COLO668 (cell line): ENCODE measurements at regions not wholly inside any gene's neighbourhood (a gene's known extent, or its start where the extent isn't known, plus 50 kb on each side); places are given as distances from the start of the nearest gene placed in this dataset.

Source experiments
- DNase-seq: peaks from one replicate; lab custom pipeline; 2025; ENCODE audit not compliant: unreplicated experiment; lab: John Stamatoyannopoulos, UW

DNA sequence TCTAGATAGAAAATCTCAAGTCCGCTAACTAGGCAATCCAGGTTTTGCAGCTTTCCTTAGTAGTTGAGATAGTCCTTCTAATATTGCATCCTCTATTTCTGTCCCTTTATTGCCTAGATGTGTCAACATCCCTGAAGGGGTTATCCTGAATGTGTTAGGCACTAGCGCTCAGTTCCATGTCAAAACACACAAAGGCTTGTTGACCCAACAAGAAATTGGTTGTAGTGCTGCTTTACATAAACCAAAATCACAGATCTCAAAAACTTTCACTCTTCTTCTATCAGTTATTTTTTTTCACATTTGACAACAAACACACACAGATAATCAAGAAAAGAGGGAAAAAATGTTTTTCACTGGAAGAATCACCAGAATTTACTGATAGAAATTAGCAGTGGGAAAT is 51.4 kb upstream of the SOX2 start:
- no peak for DNase-seq

DNA sequence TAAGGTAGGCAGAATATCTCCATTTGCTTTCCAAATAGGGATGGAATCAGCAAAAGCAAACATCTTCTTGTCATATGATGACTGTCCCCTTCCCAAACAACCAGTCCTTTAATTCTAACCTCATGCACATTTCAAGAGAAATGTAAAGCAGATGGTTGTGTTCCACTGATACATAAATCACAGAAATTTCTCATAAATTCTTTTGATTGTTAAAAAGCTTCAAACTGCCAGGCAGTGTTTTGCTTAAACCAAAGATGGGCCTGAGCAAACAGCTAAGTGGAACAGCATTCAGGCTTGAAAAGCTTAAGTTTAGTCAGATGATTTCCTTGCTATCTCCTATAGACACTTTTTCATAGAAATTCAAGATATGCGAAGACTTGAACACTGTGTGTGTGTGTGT is 74.3 kb upstream of the SOX2 start:
- DNase-seq, result no peak

DNA sequence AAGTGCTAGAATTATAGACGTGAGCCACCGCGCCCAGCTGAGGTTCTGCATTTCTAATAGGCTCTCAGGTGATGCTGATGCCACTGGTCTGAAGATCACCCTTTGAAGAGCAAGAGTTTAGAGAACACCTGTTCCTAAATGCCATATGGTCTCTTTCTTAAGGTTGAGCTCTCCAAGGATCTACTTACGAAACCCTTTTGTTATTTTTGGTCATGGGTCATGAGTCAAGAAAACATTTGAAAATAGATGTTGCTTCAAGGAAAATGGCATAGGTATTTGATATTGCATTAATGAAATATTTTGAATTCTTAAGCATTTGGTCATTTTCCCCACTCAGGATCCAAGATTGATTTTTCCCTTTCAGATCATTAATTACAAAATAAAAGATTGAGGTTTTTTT is 74.7 kb upstream of the SOX2 start:
- DNase-seq, result no peak

DNA sequence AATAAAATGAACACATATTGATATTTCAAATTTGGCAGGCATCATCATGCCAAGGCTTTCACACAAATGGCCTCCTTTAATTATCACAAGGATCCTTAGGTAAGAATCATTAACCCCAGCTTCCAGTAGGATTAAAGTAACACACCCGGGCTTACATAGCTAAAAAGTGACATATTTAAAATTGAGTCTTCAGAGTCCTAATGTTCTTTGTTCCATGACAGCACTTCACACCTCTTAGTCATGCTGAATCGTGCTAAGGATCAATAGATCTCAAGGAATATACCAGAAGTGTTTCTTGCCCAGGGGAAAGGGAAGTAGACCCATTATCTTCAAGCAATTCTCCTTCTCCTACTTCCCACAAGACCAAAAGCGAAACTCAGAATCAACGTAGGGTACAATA is 76.6 kb upstream of the SOX2 start:
- no peak for DNase-seq

DNA sequence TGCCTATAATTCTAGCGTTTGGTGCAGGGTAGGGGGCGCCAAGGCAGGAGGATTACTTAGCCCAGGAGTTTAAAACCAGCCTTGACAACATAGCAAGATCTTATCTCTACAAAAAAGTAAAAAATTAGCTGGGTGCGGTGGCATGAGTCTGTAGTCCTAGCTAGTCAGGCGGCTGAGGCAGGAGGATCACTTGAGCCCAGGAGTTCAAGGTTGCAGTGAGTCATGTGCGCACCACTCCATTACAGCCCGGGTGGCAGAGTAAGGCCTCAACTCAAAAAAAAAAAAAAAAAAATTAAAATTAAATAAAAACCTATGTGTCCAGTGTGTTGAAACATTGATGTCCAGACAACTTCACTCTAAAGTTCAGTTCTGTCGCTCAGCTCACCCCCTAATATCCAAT is 78.2 kb upstream of the SOX2 start:
- no peak for DNase-seq

DNA sequence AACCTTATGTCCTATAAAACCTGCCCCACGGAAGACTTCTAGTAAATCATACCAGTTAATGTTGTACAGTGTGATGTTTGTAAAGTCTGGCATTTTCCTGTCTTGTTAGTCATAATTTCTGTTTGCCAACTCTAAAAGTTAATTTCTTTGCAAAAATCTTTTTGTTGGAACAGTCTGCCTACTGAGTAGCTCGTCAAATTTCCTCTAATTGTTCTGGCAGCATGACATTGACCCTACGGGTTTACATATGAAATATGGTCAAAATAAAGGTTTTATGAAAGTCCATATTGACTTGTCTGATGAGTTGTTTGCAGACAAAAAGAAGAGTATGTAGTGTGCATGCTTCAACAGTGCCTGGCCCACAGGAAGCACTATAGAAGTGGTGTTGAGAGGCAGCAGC is 79.8 kb upstream of the SOX2 start:
- no peak for DNase-seq

DNA sequence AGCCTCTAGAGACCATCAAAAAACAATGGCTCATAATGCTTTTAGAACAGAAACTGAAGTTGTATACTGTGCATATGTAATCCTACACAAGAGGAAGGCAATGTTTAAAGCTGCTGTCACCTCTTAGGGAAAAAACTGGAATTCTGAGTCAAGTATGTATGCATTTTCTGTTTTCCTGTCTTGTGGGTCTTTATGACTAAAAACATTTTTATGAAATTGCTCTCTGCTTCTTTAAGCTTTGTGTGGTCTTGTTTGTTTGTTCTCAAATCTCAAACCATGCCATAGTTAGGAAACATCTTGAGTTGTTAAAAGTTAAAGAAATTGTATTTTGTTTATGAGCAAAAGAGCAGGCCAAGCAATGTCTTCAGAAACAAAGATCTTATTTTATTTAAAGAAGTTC is 80.9 kb upstream of the SOX2 start:
- DNase-seq, result no peak

DNA sequence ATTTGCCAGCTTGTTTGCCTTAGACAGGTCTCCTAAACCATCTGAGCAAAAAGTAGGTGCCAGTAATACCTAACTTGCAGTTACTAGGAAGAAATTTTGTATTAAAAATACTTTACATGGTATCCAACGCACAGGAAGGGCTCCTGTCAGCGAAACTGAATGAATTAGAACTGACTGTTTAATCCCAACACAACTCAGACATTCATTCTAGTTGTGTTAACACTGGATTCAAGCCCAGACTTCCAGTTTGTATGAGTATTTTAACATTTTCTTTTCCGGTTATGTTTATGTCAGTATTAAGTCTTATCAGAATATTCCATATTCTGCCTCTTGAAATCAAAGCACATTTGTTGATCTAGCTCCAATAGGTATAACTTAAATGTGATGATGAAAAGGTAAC is 82.0 kb upstream of the SOX2 start:
- no peak for DNase-seq

DNA sequence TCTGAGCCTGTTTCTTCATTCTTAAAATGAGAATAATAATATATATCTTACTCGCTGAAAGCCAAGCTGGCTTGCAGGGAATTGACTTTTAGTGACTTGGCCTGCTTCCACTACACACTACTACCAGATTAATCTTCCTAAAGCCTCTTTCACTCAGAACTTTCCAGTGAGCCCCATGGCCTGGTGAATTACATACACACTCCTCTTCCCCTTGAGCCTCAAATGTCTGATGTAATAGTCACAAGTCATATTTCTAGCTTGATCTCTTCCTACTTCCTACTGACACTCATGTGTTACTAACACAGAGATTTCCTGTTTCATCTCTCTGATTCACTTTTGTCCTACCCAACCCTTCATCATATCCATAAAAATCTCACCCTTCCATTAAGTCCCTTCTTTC is 82.7 kb upstream of the SOX2 start:
- no peak for DNase-seq

DNA sequence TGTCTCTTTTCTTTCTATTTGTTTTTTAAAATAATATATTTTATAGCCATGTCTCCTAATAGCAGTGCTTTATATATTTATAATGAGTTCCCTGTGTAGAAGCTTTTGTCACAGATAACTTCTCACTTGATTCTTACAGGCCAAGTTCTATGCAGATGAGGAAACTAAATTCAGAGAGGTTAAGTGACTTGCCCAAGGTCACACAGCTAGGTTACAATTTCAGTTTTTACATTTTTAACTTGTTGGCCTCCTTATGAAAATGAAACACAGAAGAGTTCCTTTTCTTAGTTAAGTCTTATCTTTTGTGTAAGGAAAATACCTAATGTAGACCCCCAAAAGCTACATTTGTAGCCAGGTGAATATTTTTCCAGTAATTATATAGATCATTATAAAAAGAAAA is 83.3 kb upstream of the SOX2 start:
- no peak for DNase-seq

DNA sequence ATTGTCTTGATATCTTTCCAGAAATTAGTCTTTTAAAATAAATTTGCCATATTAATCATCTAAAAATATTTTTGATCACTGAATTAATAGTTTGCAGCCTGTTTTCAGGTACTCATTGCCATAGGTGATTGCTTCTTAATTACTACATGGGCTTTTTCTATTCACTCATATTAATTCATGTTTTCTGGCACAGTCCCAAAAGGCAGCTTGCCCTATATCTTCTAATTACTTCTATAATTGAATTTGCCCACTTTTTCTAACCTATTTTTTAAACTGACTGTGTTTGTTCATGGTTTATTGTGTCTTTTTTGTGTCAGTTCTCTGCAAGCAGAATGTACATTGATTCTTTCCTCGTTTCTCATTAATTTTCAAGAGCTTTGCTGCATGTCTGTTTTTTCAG is 85.7 kb upstream of the SOX2 start:
- DNase-seq, result no peak

DNA sequence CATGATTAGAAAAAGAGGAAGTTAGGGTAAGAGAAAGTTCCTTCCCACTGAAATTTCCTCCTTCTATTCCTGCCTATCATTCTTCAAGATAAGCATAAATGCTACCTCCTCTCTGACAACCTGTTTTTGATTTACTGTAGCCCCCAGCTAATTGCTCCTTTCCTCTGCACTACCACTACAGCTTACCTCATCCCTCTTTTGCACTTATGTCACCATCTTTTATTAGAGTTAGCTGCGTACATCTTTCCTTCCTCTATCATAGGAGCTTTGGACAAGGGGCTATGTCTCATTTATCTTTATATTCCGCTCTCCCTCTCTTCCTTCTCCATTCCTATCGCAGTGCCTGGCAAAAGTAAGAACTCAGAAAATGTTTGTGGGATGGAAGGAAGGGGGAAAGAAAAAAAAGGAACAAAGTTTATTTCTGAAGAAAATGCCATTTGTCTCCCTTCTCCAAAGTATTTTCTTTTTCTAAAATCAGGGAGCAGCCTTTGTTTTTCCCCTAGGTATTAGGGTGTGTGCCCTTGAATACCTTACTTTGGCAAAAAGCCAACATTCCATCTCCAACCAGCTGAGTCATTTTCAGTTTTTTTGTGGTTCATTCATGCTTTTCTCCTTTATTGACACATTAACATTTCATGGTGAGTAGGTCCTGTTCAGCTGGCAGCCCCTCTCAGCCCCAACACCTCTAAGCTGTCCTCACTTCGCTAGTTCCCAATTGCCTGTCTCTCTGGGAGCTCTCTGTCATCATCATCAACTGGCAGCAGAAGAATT is 87.6 kb upstream of the SOX2 start:
- no peak for DNase-seq

DNA sequence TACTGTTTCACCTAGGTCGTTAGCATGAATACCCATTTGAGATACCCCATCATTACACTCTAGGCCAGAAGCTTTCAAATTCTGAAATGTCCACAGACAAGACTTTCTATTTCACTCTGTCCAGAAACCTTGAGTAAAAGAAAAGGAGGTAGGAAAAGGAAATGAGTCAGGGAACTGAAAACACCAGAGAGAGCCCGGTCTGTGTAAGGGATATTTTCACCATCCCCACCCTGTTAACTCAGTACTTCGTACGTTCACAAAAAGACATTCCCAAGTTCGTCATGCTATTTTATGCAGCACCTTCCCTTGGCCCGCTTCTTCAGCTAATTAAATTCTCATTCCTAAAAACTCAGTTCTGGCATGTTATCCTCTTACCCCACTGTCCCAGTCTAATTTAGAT is 89.4 kb upstream of the SOX2 start:
- no peak for DNase-seq

DNA sequence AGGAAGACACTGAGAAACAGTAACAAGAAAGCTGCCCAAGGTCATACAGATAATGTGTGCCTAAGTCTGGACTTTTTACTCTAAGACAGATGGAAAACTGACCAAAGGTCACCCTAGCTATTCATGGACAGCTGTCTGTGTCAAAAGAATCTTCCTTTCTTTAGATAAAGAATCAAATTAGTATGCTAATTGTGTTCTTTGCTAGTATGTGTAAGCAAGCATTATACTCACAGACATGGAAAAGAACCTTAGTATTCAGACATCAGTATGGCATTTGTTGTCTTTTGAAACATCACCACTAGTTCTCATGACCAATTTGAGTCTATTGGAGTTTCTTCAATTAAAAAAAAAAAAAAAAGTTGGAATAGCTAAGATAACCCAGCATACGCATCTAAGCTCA is 91.8 kb upstream of the SOX2 start:
- DNase-seq, result no peak

DNA sequence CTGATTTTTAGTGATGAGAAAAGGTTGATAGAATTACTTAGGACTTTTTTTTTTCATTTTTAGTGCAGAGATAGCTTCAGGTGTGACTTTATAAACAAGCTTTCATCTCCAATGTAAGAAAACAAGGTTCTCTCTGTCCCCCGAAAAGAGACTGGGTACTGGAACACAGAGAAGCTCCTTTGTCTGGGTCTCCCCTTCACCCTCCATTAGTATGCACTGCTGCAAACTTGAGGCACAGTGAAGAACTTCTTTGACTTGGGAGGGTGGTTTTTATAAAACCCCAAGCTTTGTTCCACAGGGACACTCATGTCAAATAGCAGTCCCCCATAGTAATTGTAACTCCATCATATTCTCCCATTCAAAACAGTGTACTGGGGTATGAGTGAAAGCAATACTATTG is 93.5 kb upstream of the SOX2 start:
- DNase-seq, result no peak

DNA sequence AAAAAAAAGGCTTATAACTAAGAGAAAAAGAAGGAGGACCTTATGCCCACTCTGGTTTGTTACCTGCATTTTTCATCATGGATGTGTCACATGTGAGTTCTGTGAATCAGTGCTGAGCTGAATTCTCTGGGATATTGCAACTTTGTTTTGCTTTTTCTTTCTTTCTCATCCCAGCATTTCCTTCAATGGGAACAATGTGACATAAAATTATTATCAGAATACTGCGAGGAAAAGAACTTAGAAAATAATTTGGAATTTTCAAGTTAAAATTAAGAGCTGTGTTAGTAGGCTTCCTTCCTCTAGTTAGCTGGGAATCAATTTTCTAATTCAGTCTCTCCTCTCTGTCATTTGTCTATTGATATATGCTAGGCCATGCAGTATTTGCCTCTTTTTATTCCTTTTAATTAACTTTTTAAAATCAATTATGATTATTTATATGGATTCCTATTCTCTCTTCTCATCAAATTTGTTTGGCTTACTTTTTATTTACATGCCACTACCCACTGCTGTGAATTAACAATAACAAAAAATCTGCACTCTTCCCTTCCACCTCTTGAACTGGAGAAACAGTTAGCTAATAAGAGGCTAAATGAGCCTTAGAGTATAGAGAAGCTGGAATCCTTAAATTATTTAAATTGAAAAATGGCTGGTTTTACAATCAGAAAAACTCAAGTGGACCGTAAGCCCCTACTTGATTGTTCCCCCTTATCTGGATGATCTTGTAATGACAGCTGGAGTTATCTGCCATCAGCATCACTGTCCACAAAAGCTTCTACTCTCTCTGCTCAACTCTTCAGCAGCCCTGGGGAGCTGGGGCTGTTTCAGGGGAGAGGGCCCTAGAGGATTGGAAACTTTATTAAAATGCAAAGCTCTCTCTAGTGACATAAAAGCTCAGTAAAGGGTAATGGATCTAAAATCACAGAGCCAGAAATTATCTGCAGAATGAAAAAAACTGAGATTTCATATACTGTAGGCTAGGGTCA is 95.3 kb upstream of the SOX2 start:
- DNase-seq, result no peak

DNA sequence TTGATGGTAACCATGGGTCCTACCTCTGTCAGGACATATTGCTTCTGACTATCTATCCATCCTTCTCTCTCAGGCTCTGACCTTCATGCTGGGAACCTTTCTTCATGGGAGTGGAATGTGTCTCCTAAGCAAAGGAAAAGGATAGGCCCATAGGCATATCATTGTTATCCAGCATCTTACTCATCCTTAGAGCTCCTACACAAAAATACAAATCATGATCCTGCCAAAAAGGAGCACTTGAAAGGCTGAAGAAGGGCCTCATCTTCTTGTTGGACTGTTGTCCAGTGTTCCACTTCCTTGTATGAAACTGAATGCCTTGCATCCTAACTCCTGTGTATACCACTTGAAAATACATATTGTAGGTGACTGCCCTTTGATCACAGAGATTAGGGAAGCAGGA is 96.1 kb upstream of the SOX2 start:
- DNase-seq, result no peak

DNA sequence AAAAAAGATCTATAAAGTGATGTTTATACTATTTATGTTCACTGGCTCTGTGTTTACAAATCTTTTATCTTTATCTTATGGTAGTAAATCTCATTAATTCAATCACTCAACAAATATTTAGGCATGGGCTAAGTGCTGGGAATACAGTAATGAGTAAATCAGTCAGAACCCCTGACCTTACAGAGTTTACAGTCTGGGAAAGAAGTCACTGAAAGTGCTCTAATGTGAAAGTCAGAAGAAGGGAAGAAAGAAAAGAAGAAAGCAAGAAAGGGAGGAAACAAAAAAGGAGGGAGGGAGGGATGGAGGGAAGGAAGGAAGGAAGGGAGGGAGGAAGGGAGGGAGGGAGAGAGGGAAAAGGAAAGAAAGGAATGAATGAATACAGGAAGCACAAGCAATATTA is 96.8 kb upstream of the SOX2 start:
- DNase-seq, result no peak

DNA sequence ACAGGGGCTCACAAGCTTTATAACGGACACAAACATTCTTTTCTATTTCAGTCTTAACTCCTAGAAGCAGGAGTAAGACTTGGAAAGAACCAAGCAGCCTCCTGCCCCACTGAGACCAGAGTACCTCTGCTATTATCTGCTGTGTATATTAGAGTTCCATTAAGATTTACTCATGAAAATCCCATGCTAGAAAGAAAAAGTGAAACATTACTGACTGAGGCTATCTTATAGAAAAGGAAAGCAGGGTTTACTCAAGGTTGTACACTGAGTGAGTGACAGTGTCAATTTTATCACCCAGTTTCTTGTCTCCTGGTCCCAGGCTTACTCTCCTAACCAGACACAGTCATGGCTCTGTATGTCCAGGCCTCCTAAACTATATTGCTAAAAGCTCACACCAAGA is 97.9 kb upstream of the SOX2 start:
- DNase-seq, result no peak

DNA sequence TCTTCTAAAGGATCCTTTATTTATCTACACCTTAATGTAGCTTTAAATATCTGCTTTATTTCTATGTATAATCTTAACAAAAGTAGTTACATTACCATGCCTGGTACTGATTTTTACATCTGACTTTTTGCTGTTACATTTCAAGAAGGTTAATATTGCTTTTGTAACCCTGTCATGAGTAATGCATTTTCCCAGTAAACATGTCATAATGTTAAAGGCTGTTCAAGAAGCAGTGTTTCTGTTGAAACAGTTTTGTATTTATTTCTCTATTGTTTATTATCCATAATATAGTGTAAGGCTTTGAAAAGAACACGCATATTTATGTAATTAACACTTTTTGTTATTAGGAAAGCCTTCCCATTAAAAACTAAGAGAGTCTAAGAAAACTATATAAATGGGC is 98.5 kb upstream of the SOX2 start:
- no peak for DNase-seq

DNA sequence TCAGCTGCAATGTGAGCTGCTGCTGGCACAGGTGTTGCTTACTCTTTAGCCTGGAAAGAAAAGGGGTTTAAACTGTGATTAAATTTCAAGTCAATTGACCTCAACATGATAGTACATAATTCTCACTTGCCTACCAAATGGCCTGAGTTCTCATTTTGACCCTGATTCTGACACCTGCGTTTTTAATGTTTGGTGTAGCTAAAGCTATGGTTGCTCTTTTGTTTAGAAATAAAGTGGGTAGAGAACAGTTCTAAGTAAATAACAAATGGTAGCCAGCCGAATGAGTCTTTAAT is 100.8 kb upstream of the SOX2 start:
- no peak for DNase-seq

DNA sequence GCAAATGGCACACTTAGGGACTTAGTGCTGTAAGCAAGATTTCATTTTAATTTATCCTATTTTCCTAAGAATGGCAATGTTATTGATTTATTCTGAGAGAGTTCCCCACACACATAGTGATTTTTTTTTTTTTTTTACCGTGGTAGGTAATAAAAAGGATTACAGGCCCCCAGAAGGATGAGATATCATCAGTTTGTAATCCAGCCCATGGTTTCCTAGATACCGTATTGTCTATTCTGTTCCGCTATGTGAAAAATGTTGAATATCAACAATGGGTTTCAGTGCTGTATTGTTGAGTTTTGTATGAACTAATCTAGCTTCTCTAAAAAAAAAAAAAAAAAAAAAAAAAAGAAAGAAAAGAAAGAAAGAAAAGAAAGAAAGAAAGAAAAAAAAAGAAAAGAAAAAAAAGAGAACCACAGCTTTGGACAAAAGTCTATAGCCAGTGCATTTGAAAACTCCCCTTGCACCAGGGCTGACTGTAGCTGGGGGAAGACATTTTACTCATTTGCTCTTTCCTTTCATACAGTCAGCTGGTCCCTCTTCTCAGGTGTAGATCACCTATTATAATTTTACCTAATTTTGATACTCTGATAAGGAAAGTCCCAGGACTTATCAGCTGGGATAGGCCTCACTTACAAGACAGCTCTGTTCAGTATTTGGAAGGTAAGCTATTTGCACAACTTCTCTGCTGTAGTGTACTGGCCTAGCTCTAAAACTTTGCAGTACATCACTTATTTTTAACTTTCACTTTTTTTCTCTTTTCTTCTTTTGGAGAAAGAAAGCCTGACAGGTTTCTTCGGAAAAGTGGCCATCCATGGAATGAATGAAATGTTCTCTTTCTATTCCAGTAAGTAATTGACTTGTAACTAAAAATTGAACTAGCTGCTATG is 101.4 kb upstream of the SOX2 start:
- no peak for DNase-seq
